Ovary (tissue), 3 donors: ENCODE measurements at regions not wholly inside any gene's neighbourhood (a gene's known extent, or its start where the extent isn't known, plus 50 kb on each side); places are given as distances from the start of the nearest gene placed in this dataset.

ENCODE experiments used
- CTCF ChIP-seq, 3 donors: fragments of 450-650 bp in 2 of 3; fragments of 200-600 bp in 1 of 3; IDR thresholded peaks; one replicate each; pipeline versions ENCODE4 v1.5.1 to v1.8.0; 2016 to 2022; ENCODE audit warnings: antibody characterized with exemption in 3 of 3, mild to moderate bottlenecking in 1 of 3
- EP300 ChIP-seq: sonication (generic); formaldehyde crosslinking; IDR thresholded peaks from one replicate; pipeline ENCODE4 v1.6.1; 2017; ENCODE audit warnings: antibody characterized with exemption
- donor health status: DM: no; HTN: no; CAD: no.

DNA sequence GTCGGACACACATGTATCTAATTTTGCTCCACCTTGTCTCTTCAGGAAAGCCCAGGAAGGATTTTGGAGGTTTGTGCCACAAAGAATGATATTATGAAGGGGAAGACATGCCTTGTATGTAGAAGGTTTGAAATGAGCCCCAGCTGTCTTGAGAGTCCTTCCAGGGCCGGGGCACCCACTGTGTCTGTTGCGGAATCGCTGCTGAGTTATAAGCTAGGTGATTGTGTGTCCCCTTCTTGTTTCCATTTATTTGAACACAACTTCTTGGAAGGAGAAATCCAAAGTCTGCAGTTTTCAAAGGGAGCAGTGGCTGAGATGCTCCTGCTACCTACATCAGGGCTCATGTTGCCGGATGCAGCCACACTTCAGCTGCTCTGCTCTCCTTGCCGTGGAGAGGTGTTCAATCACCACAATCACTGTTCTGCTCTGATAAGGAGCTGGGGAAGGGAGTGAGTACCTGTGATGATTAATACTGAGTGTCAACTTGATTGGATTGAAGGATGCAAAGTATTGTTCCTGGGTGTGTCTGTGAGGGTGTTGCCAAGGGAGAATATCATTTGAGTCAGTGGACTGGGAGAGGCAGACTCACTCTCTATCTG, 828.6 kb downstream of the QKI start:
- TF ChIP-seq CTCF (IDR thresholded peaks at IDR 0.05) (no peak), EP300 (no peak)
